H9 (cell line): ENCODE measurements at regions not wholly inside any gene's neighbourhood (a gene's known extent, or its start where the extent isn't known, plus 50 kb on each side); places are given as distances from the start of the nearest gene placed in this dataset.

Experiments
- DNase-seq: peaks from one replicate; pipeline ENCODE4 v3.0.0-alpha.2; 2017
- H2AFZ ChIP-seq: one replicate; pipeline ENCODE4 v1.6.1; 2013; ENCODE audit warnings: mild to moderate bottlenecking, low read length, control low read depth, moderate library complexity
- H2AK5ac ChIP-seq: 2 replicates; pipeline ENCODE4 v1.6.1; 2013; ENCODE audit warnings: low read length, control low read depth, mixed read lengths; ENCODE audit not compliant: insufficient read length
- H2BK120ac ChIP-seq: one replicate; pipeline ENCODE4 v1.6.1; 2013; ENCODE audit warnings: low read depth, mild to moderate bottlenecking, low read length, control low read depth, inconsistent platforms; ENCODE audit not compliant: poor library complexity, severe bottlenecking
- H2BK12ac ChIP-seq: 2 replicates; pipeline ENCODE4 v1.6.1; 2013; ENCODE audit warnings: low read length, control low read depth, mixed read lengths, low read depth; ENCODE audit not compliant: insufficient read length
- H2BK15ac ChIP-seq: 2 replicates; pipeline ENCODE4 v1.6.1; 2013; ENCODE audit warnings: low read depth, low read length, control low read depth
- H2BK20ac ChIP-seq: one replicate; pipeline ENCODE4 v1.6.1; 2013; ENCODE audit warnings: low read depth, mild to moderate bottlenecking, low read length, control low read depth, inconsistent platforms; ENCODE audit not compliant: poor library complexity, severe bottlenecking
- H2BK5ac ChIP-seq: 2 replicates; pipeline ENCODE4 v1.6.1; 2013; ENCODE audit warnings: low read length, control low read depth, mixed read lengths; ENCODE audit not compliant: insufficient read length
- H3K14ac ChIP-seq: 2 replicates; pipeline ENCODE4 v1.6.1; 2013; ENCODE audit warnings: low read length, control low read depth; ENCODE audit not compliant: insufficient read depth
- H3K18ac ChIP-seq: 2 replicates; pipeline ENCODE4 v1.6.1; 2013; ENCODE audit warnings: low read depth, mild to moderate bottlenecking, mixed read lengths, low read length, control low read depth; ENCODE audit not compliant: insufficient read length
- H3K23ac ChIP-seq: 2 replicates; pipeline ENCODE4 v1.6.1; 2013; ENCODE audit warnings: low read length, control low read depth, mixed read lengths, low read depth; ENCODE audit not compliant: insufficient read length
- H3K23me2 ChIP-seq: 2 replicates; pipeline ENCODE4 v1.6.1; 2013; ENCODE audit warnings: low read depth, mild to moderate bottlenecking, mixed read lengths, low read length, control low read depth; ENCODE audit not compliant: insufficient read length, poor library complexity, severe bottlenecking
- H3K27ac ChIP-seq: 2 replicates; pipeline ENCODE4 v1.5.1; 2013; ENCODE audit warnings: low read length, control low read depth, mixed read lengths, low read depth; ENCODE audit not compliant: insufficient read length
- H3K27me3 ChIP-seq: 2 replicates; pipeline ENCODE4 v1.6.1; 2013; ENCODE audit warnings: low read length, control low read depth, inconsistent platforms; ENCODE audit not compliant: insufficient read depth
- H3K4ac ChIP-seq: 2 replicates; pipeline ENCODE4 v1.6.1; 2013; ENCODE audit warnings: low read depth, mild to moderate bottlenecking, control low read depth, inconsistent platforms, low read length, moderate library complexity
- H3K4me1 ChIP-seq: 2 replicates; pipeline ENCODE4 v1.6.1; 2013; ENCODE audit warnings: low read length, control low read depth, inconsistent platforms; ENCODE audit not compliant: insufficient read depth
- H3K4me2 ChIP-seq: 2 replicates; pipeline ENCODE4 v1.6.1; 2013; ENCODE audit warnings: low read length, control low read depth, mixed read lengths; ENCODE audit not compliant: insufficient read length, insufficient read depth
- H3K56ac ChIP-seq: 2 replicates; pipeline ENCODE4 v1.6.1; 2013; ENCODE audit warnings: low read depth, mild to moderate bottlenecking, mixed read lengths, low read length, control low read depth; ENCODE audit not compliant: insufficient read length
- H3K79me1 ChIP-seq: 2 replicates; pipeline ENCODE4 v1.6.1; 2013; ENCODE audit warnings: low read depth, mild to moderate bottlenecking, moderate library complexity, low read length, control low read depth, inconsistent platforms; ENCODE audit not compliant: insufficient read depth, poor library complexity, severe bottlenecking
- H3K79me2 ChIP-seq: 2 replicates; pipeline ENCODE4 v1.6.1; 2013; ENCODE audit warnings: low read length, control low read depth, inconsistent platforms; ENCODE audit not compliant: insufficient read depth
- H3K9ac ChIP-seq: 2 replicates; pipeline ENCODE4 v1.6.1; 2013; ENCODE audit warnings: low read length, control low read depth, mixed read lengths; ENCODE audit not compliant: insufficient read length; ENCODE audit errors: extremely low read depth
- H3K9me3 ChIP-seq: one replicate; pipeline ENCODE4 v1.6.1; 2013; ENCODE audit warnings: low read depth, low read length, inconsistent platforms; ENCODE audit not compliant: control insufficient read depth
- H3T11ph ChIP-seq: one replicate; pipeline ENCODE4 v1.6.1; 2013; ENCODE audit warnings: mild to moderate bottlenecking, low read length, control low read depth, inconsistent platforms
- H4K20me1 ChIP-seq: one replicate; pipeline ENCODE4 v1.6.1; 2013; ENCODE audit not compliant: control insufficient read depth, insufficient read length, insufficient read depth
- H4K5ac ChIP-seq: 2 replicates; pipeline ENCODE4 v1.6.1; 2013; ENCODE audit warnings: low read depth, mild to moderate bottlenecking, mixed read lengths, low read length, control low read depth; ENCODE audit not compliant: insufficient read length
- H4K8ac ChIP-seq: replicated peaks from 2 replicates; pipeline ENCODE4 v1.6.1; 2013; ENCODE audit warnings: low read length, control low read depth, mixed read lengths, low read depth; ENCODE audit not compliant: insufficient read length
- H4K91ac ChIP-seq: 2 replicates; pipeline ENCODE4 v1.6.1; 2013; ENCODE audit warnings: low read depth, mild to moderate bottlenecking, moderate library complexity, mixed read lengths, low read length, control low read depth; ENCODE audit not compliant: insufficient read length
- H3K27ac Mint-ChIP-seq, 3 experiments: 2 replicates in 2 of 3; 3 replicates in 1 of 3; pipeline ENCODE4 v1.8.0; 2020 to 2021; ENCODE audit warnings: mixed read lengths in 3 of 3, mild to moderate bottlenecking in 1 of 3, moderate library complexity in 1 of 3
- H3K27me3 Mint-ChIP-seq: 2 replicates; pipeline ENCODE4 v1.8.0; 2021; ENCODE audit warnings: low read depth, mild to moderate bottlenecking, moderate library complexity, mixed read lengths
- H3K36me3 Mint-ChIP-seq, 3 experiments: 2 replicates in 2 of 3; 3 replicates in 1 of 3; pipeline ENCODE4 v1.8.0; 2020 to 2021; ENCODE audit warnings: low read depth in 3 of 3, mixed read lengths in 3 of 3; ENCODE audit not compliant: insufficient read depth in 1 of 3
- H3K4me1 Mint-ChIP-seq, 2 experiments: 2 replicates each; pipeline ENCODE4 v1.8.0; 2020; ENCODE audit warnings: mixed read lengths in 2 of 2
- H3K4me3 Mint-ChIP-seq, 2 experiments: 2 replicates in 1 of 2; 3 replicates in 1 of 2; pipeline ENCODE4 v1.8.0; 2020 to 2021; ENCODE audit warnings: mild to moderate bottlenecking in 2 of 2, mixed read lengths in 2 of 2, moderate library complexity in 1 of 2
- H3K9me3 Mint-ChIP-seq, 2 experiments: 2 replicates in 1 of 2; 3 replicates in 1 of 2; pipeline ENCODE4 v1.8.0; 2020; ENCODE audit warnings: mild to moderate bottlenecking in 2 of 2, mixed read lengths in 2 of 2, moderate library complexity in 1 of 2
- CTCF ChIP-seq: fragments of 200-600 bp; sonication (generic); conservative IDR thresholded peaks from 3 replicates; pipeline ENCODE4 v1.8.0; 2021; ENCODE audit warnings: antibody characterized with exemption, mild to moderate bottlenecking
- WGBS: extraction: QIAGEN DNeasy Blood & Tissue Kit; methylation state at CpG from one replicate; pipeline ENCODE4 v1.1.7; 2013; ENCODE audit warnings: missing lambda C conversion rate, low lambda C conversion rate, mixed read lengths; ENCODE audit not compliant: insufficient read length; ENCODE audit errors: extremely low coverage; 5-methylcytosine and 5-hydroxymethylcytosine counted together

GRCh38 chr22:47556473-47556872 is 794.0 kb downstream of the TBC1D22A start:
- WGBS: no CpG with 5 or more reads among the region's 8 CpGs

More at GRCh38 chr22:47556473-47556872, 794.0 kb downstream of the TBC1D22A start:
- no peak overlapping the region for H4K91ac ChIP-seq
- DNase-seq: no peak
- peaks cover 80% of the 10 kb centered on the region for H3K9me3 ChIP-seq
- H3K4me2 ChIP-seq: no peak overlapping the region
- no peak overlapping the region for H2BK15ac ChIP-seq
- H3K9ac ChIP-seq: no peak overlapping the region
- H3K79me2 ChIP-seq: no peaks in the 10 kb centered on the region
- no peak overlapping the region; a peak in 1 of 7 replicates for H3K27ac Mint-ChIP-seq
- H3T11ph ChIP-seq: no peak overlapping the region
- TF ChIP-seq CTCF: no peak
- H3K9me3 Mint-ChIP-seq: peaks cover 52 to 99% of the 10 kb centered on the region in 2 experiments
- H3K4me3 Mint-ChIP-seq: no peak overlapping the region
- H3K4ac ChIP-seq: no peak overlapping the region
- H3K36me3 Mint-ChIP-seq: peaks cover 6 to 28% (median 13%) of the 10 kb centered on the region in 3 experiments; a peak in 4 of 7 replicates
- no peak overlapping the region for H3K23ac ChIP-seq
- H3K56ac ChIP-seq: no peak overlapping the region
- no peaks in the 10 kb centered on the region for H4K20me1 ChIP-seq
- no peak overlapping the region for H3K27ac ChIP-seq
- no peak overlapping the region for H2BK120ac ChIP-seq
- H3K4me1 ChIP-seq: no peaks in the 10 kb centered on the region
- H2AK5ac ChIP-seq: no peak overlapping the region
- no peak overlapping the region for H2BK12ac ChIP-seq
- H2AFZ ChIP-seq: no peak overlapping the region
- no peak overlapping the region for H2BK5ac ChIP-seq
- no peak overlapping the region for H3K14ac ChIP-seq
- H3K79me1 ChIP-seq: no peaks in the 10 kb centered on the region
- H4K5ac ChIP-seq: no peak overlapping the region
- no peaks in the 10 kb centered on the region for H3K23me2 ChIP-seq
- no peak overlapping the region for H2BK20ac ChIP-seq
- no peaks in the 10 kb centered on the region for H3K27me3 ChIP-seq
- H4K8ac ChIP-seq: no peak overlapping the region
- no peak overlapping the region for H3K18ac ChIP-seq
- no peaks in the 10 kb centered on the region for H3K4me1 Mint-ChIP-seq
- H3K27me3 Mint-ChIP-seq: peaks cover 1% of the 10 kb centered on the region; the same call in 1 of the 2 replicates
